Femur (tissue), 1 donor: ENCODE measurements at regions not wholly inside any gene's neighbourhood (a gene's known extent, or its start where the extent isn't known, plus 50 kb on each side); places are given as distances from the start of the nearest gene placed in this dataset.

ENCODE experiments used
- DNase-seq: peaks from one replicate; pipeline ENCODE4 v3.0.0-alpha.2; 2017

GRCh38 chr1:208523007-208523406 is 278.8 kb upstream of the PLXNA2 start:
- DNase-seq = no peak

GRCh38 chr1:208524376-208524775 is 280.2 kb upstream of the PLXNA2 start:
- DNase-seq = no peak

- no peak for DNase-seq
These were observed 280.7 kb upstream of the PLXNA2 start for GRCh38 chr1:208524925-208525324.

- no peak for DNase-seq
These were observed 281.2 kb upstream of the PLXNA2 start for GRCh38 chr1:208525417-208525816.

- DNase-seq = no peak
These were observed 282.5 kb upstream of the PLXNA2 start for GRCh38 chr1:208526613-208527125.

GRCh38 chr1:208527156-208527555 is 283.0 kb upstream of the PLXNA2 start:
- no peak for DNase-seq

GRCh38 chr1:208528578-208529240 is 284.5 kb upstream of the PLXNA2 start:
- no peak for DNase-seq

GRCh38 chr1:208531003-208531750 is 287.0 kb upstream of the PLXNA2 start:
- no peak for DNase-seq

GRCh38 chr1:208533746-208534598 is 289.8 kb upstream of the PLXNA2 start:
- no peak for DNase-seq

- peak; percentile 41 for DNase-seq
These were observed 290.4 kb upstream of the PLXNA2 start for GRCh38 chr1:208534599-208534897.

- DNase-seq = no peak
These were observed 290.8 kb upstream of the PLXNA2 start for GRCh38 chr1:208534979-208535378.

- DNase-seq = no peak
These were observed 291.3 kb upstream of the PLXNA2 start for GRCh38 chr1:208535511-208535910.

GRCh38 chr1:208536212-208536611 is 292.0 kb upstream of the PLXNA2 start:
- no peak for DNase-seq

GRCh38 chr1:208537198-208537597 is 293.0 kb upstream of the PLXNA2 start:
- DNase-seq = no peak

GRCh38 chr1:208538078-208538477 is 293.9 kb upstream of the PLXNA2 start:
- no peak for DNase-seq

GRCh38 chr1:208538587-208538986 is 294.4 kb upstream of the PLXNA2 start:
- no peak for DNase-seq

- no peak for DNase-seq
These were observed 296.5 kb upstream of the PLXNA2 start for GRCh38 chr1:208540724-208541123.

- no peak for DNase-seq
These were observed 297.2 kb upstream of the PLXNA2 start for GRCh38 chr1:208541225-208541855.

- DNase-seq = no peak
These were observed 298.1 kb upstream of the PLXNA2 start for GRCh38 chr1:208542309-208542708.

- DNase-seq = no peak
These were observed 299.9 kb upstream of the PLXNA2 start for GRCh38 chr1:208544053-208544452.

GRCh38 chr1:208544794-208545193 is 300.6 kb upstream of the PLXNA2 start:
- no peak for DNase-seq

GRCh38 chr1:208551024-208551423 is 306.8 kb upstream of the PLXNA2 start:
- DNase-seq = no peak
